GM19372 (cell line): ENCODE measurements at regions not wholly inside any gene's neighbourhood (a gene's known extent, or its start where the extent isn't known, plus 50 kb on each side); places are given as distances from the start of the nearest gene placed in this dataset.

Experiments
- ATAC-seq: cut with Tn5 transposase; IDR thresholded peaks from one replicate; pipeline ENCODE4 v1.9.1; 2021; ENCODE audit warnings: mild to moderate bottlenecking, low read depth, moderate library complexity; ENCODE audit not compliant: unreplicated experiment

DNA sequence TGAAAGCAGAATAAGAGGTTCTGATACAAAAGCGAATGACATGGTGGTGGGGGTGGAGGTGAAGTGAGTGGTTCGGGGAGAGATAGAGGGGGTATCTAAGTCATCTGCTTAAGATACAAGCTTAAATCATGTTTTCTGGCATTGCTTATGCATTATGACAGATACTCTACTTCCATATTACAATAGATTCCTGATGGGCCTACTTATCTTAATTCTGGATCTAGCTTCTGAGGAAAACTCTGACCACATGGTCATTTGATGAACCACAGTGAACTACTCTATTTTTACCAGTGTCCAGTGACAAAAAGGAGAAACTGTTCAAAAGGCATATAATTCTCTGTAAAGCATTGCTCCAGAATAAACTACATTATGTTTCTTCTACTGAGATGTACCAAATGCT is 673.7 kb upstream of the CCDC54 start:
- no peak for ATAC-seq

DNA sequence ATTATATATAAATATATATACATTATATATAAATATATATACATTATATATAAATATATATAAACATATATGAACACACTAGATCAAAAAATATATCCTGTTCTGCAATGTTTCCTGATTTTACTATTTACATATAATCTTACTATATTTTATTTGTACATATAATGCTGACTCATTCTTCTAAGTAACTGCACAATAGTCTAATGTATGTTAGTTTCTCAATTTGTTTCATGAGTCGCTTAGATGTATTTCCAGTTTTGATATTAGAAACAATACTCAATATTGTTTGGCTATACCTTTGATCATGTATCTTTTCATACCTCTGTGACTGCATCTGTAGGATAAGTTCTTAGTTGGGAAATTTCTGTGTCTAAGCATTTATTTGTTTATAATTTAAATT is 669.9 kb upstream of the CCDC54 start:
- no peak for ATAC-seq

DNA sequence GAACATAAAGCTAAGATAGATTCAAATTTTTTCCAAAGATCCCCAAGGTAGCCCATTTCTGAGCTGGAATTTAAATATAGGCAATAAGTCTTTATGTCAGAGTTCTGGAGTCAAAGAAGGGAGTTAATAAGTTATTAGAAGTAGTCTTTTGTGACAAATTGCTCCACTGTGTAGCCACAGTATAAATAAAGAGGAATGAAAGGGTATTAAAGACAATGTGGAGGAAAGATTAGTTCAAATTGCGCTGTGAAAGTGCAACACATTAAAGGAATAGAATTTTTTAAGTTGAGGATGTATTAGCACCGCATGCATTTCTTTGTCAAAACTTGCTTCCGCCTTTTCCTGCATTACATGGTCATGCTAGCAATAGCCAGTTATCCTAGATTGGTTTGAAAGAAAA is 666.6 kb upstream of the CCDC54 start:
- ATAC-seq, result no peak

DNA sequence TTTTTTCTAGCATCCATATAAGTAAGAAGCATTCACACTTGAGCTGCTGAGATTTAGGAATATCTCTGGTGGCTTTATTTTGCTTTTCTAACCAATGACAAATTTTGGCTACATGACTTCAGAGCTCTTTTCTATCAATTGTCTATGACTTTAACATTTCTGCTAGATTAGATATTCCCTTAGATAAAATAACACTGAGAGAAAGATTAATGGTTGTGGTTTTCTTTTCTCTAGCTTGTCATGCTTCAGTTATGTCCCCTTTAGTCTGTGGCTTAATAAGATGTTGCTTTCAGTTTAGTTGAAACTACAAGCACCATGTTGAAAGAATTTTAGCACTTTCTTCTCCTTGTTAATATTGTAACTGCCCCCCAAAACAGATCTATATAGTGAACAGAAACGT is 665.6 kb upstream of the CCDC54 start:
- ATAC-seq, result no peak

DNA sequence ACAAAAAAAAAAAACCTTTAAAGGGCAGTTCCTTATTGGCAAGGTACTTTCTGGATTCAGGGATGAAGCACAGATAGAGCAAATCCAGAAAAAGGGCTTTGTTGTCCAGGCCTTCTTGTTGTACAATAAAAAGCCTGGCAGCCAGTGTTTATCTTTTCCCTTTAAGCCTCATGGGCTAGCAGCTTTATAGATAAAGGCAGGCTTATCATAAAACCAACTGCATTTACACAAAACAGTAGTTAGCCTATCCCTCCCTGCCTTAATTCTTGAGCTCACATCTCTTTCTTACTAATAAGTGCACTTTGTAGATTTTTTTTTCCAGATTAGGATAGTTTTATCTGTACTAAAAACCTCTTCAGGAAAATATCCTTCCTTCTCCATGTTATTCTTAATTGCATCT is 662.8 kb upstream of the CCDC54 start:
- ATAC-seq, result no peak

DNA sequence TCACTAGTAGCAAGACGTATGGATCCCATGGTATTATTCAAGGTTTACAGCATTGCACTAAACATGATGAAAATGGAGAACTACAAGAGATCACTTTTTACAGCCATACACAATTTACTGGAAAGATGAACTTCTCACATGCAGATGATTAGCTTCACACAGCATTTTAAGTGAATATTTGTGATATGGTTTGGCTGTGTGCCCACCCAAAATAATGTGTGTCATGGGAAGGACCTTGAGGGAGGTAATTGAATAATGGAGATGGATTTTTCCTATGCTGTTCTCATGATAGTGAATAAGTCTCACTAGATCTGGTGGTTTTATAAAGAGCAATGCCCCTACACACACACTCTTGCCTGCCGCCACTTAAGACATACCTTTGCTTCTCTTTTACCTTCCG is 662.0 kb upstream of the CCDC54 start:
- no peak for ATAC-seq

DNA sequence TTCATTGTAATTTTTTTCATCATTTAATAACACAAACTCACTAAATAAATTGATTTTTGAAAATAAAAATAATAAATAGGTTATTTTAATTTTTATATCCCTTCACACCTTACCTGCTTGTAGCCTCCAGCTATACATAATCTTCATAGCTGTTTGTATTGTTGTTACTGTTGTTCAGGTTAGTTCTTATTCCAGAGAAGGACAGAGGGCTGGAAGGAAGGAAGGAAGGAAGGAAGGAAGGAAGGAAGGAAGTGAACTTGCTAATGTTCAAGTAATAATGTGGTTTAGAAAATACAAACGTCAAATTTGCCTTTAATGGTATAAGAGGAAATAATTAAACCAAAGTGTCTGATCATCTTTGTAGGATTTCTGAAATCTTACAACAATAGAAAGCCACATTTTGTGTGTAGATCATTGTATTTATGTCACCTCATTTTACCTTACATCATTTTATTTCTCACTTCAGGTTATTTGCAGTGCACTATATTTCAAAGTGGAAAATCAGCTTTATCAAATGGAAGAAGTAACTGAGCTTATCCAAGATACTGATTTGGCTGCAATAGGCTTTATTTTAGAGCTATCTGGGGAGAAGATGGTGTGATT is 660.0 kb upstream of the CCDC54 start:
- no peak for ATAC-seq

DNA sequence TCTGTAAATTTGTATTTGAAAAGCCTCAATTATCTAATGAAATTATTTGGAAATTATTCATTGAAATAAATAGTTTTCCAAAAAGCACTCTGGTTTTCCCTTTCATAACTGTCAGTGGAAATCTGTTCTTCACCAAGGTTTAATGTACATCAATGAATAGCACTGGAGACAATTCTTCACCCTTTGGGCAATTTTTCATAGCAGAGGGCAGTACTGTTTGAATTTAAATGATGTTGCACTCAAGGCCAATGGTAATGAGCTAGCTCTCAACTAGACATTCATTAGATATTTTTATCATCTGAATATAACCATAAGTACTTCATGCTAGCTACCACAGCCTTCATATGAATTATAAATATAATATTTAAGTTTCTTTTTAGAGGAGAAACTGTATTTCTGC is 658.2 kb upstream of the CCDC54 start:
- ATAC-seq, result no peak

DNA sequence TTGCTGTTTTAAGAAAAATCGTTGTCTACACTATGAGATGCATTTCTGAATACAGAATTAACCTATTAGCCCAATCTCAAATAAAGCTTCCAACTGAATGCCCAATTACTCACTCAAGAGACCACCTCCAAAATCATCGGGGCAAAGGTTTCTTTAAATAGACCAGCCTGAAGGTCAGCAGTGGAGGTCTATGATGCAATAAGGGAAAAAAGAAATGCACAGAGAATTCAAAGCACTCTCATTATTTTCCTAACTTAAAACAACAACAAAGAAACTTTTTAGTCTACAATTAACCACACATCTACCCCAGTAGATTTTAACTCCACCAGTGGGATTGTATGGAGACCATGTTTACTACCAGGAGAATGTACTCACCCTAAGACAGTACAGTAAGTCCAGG is 657.7 kb upstream of the CCDC54 start:
- no peak for ATAC-seq

DNA sequence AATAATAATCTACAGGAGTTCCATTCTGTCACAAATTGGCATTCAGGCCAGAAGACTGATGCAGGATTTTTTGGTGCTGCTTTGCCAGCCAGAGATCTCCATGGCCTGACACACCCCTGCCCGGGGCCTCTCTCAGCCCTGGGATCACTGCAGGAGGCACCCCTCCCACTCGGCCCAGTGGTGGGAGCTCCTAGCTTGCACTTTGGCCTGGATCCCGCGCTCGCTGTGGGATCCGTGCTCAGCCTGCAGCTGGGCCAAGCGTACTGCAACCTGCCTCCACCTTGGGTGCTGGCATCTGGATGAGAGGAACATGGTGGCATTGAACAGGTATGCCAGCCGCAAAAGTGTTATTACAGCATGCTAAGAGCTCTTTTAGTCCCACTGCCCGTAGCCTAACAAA is 656.7 kb upstream of the CCDC54 start:
- ATAC-seq, result no peak

DNA sequence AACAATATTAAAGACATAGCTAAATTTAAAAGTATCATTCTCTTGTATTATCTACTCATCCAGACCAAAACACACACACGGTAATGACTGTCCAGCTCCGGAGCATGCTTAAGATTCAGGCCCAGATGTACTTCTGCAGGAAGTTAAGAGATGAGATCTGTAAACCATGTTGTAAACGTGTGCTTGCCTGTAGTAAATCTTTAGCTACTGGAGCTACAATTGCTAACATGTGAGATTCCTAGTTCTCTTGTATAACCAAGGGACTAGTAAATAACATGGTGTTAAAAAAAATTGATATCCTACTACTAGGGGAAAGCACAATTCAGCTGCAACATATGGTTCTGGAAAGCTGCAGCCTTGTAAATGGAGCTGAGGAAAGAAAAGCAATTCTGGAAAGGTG is 651.7 kb upstream of the CCDC54 start:
- no peak for ATAC-seq

DNA sequence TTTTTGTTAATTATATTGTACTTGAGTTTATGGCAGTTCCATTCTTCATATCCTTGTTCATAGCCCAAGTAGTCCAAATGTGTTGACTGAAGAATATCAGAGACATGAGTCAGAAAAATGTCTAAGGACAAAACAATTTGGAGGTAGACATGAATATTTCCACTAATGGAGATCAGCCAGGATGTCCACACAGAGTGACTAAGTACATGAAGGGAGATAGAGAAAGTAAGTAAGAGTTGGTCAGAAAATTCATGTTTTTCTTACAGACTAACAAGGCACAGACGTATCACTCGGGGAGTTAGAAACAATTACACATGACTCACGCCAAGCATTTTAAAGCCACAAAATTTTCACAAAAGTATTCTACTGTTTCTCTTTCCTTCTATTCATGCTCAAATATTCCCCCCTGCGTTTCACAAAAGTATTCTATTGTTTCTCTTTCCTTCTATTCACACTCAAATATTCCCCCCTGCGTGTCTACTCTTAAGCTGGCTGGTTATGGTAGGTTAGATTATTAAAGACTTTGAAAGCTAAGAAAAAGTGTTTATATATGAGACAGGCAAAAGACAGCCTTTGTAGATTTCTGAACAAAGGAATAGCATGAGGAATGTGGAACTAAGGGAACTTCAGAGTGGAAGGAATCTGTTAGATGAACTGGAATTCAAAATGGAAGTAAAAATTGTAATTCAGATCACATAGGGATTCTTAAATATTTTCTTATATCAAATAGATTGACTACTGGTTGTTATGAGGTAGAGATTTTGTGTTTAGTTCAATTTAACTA is 648.7 kb upstream of the CCDC54 start:
- no peak for ATAC-seq

DNA sequence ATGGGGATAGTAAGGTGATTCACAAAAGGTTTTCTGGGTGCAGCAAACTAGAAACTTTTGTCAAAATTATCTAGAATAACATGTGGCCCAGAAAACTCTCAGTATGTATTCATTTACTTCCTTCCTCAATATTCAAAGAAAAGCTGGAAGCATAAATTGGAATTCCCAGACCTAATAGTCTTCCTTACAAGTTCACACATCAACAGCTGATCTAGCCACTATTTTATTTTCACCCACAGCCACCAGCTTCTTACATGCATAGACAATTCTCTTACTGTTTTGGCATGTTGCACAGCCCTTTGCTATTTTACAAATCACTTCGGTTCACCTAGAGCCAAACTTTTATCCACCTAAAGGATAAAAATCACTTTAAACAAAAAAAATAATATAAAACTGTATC is 647.8 kb upstream of the CCDC54 start:
- no peak for ATAC-seq

DNA sequence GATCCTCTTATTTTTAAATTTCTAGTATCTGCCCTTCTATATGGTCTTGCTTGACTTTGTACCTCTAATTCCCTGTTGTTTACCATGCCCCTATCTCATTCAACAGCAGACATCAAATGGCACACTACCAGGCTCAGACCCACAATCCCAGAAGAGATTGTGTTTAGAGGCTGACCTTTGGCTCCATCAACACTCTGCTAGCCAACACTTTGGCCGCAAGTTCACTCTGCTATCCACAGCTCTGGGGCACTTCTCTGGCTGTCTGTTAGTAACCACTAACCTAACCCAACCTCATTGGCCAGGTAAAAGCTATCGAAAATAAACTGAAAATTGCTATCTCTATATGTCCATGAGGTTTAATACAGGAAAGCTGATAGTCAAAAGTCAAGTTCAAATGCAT is 646.0 kb upstream of the CCDC54 start:
- ATAC-seq, result no peak

DNA sequence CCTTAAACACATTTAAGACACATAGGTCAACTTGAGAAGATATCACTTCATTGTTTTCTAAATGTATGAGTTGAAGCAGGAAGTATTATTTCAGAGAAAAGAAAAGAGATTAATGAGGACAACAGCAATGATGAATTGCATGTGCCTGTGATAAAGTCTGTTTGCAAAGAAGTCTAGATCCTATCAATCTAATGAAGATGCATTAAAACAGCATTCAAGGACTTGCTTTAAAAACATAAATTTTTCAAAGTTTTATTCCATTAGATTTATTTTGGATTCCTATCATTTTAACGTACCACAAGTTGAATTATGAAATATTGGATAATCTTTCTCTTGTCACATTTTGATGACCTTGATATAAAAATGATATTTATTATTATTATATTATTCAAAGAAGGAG is 642.5 kb upstream of the CCDC54 start:
- no peak for ATAC-seq

DNA sequence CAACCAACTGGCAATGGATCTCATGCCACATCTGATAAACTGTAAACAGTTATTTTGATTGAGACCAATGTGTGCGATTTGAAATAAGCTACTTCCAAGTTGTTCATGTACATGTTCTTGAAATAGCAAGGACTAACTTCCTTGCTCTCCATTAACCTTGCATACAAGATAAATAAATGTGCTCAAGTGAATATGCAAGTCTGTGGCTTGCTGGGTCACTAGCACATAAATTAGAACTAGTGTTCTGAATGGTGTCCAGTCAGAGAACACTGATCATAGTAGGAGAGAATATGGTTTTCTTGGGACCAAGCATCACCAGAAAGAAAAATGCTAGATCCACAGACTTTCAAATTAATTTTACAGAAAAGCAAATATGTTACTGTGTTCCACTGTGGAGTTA is 640.0 kb upstream of the CCDC54 start:
- ATAC-seq, result no peak

DNA sequence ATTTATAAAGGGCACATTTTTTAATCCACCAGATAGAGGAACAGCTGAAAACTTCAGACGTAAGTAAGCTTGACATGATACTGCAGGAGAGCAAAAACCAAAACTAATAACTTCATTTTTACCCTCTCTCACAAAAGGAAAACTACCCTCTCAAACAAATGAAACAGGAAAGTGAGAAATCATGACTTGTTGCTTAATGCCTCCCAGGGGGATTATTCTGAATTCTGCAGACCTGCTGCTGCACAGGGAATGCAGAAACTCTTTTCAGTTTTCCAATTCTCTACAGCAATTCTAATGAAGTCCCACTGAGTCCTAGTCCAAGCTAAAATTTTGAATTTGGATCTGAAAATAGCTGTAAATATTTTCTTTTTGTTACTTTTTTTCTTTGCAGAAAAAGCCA is 637.1 kb upstream of the CCDC54 start:
- no peak for ATAC-seq

DNA sequence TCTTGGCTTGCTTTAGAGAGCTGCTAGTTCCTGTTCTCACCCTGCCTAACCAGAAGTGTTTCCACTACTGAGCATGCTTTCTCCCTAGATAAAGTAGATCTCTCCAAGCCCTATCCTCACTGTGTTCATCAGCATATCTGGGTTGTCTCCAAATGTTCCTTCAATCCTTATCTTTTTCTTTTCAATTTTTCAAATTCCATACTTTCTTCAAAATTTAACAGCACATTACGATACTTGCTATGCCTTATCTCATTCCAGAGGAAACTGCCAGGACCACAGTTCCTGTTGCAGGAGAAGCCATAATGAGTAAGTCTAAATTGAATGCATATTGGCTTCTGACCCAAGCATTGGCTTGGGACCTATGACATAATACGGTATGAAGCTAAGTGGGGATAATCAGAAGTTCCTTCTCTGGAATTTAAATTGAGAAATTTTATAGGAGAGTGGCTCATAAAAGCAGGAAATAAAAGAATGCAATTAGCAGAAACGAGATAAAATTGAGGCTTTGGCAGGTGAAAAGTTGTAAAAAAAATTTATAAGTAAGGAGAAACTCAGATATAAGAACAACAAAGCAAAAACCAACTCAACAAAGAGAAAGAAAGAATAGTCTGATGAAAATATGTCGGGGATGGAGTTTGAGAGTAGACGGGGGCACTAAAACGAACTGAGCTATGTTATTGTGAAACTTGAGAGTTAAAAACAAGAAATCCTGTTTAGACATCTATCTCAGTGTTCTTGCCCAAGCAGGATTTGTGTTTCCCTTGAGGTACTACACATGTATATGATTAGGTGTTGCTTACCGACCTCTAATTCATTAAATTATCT is 631.7 kb upstream of the CCDC54 start:
- ATAC-seq, result no peak

DNA sequence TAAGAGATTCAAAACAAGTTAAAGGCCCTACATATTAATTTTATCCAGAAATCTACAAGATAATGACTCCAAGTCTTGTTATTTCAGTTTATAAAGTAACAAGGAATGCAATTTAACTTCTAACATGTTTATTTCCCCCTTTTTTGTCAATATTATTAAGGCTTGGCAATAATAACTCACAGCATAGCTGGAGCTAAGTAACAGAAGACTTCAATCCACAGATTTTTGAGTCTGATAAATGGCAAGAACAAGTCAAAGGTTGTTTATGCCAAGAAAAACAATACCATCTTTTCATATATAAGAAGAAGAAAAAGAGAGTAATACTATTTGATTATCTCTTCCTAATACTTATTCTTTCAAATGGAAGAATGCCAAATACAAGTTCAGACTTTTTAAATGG is 631.0 kb upstream of the CCDC54 start:
- no peak for ATAC-seq

DNA sequence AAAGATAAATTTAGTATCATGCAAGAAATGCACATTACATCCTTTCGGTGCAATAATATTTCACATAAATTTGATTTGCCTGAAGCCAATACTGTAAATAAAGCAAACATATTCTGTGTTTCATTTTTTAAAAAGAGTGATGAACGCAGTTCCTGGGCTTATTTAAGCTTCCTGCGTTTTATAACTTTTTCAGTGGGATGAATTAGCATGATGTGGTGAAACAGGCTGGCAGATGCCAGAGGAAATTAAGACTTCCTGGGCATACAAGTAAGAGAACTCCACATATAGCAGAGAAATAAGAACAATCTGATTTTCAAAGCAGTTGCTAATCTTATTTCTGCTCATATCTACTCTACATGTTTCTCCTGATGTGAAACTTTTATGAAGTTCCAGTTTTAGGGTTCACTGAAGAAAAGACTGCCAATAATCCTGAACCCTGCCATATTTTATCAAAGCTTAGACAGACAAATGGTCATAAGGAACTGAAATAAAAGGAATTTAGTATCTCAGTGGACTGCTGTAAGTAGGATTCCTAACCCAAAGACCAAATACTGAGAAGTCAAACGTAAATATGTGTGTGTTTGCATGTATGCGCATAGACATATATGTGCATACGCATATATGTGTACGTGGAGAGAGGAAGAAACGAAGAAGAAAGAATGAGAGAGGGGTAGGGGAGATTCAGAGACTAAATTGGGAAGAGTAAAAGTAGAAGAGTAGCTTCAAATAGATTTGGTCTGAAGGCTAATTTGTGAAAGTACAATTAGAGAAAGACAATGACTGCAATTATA is 628.6 kb upstream of the CCDC54 start:
- ATAC-seq, result no peak

DNA sequence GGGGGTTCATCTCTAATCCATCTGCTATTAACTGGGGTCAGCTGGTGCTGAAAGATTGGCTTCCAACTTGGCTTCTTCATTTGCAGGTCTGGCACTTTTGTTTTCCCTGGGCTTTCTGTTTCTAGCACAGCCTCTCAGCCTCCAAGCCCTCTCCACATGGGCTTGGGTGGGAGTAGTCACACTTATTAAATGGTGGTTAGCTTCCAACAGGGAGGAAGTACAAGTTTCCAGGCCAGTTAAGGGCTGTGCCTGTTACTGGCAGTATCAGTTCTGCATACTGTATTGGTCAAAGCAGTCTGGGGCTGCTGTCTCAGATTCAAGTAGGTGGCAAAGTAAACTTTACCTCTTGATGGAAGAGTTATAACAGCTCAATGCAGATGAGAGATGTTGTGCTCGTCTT is 627.1 kb upstream of the CCDC54 start:
- ATAC-seq, result no peak
